Suppressor macrophage treated with lipopolysaccharide for 4 hours (primary cell): ENCODE measurements at regions not wholly inside any gene's neighbourhood (a gene's known extent, or its start where the extent isn't known, plus 50 kb on each side); places are given as distances from the start of the nearest gene placed in this dataset.
"Not testable (repeated sequence)": the region's sequence is repeated elsewhere in the genome, so short reads cannot be mapped to it uniquely, and the experiment has no call there.

Source experiments
- DNase-seq: peaks from one replicate; pipeline ENCODE4 v3.0.0-alpha.2; 2020

DNA sequence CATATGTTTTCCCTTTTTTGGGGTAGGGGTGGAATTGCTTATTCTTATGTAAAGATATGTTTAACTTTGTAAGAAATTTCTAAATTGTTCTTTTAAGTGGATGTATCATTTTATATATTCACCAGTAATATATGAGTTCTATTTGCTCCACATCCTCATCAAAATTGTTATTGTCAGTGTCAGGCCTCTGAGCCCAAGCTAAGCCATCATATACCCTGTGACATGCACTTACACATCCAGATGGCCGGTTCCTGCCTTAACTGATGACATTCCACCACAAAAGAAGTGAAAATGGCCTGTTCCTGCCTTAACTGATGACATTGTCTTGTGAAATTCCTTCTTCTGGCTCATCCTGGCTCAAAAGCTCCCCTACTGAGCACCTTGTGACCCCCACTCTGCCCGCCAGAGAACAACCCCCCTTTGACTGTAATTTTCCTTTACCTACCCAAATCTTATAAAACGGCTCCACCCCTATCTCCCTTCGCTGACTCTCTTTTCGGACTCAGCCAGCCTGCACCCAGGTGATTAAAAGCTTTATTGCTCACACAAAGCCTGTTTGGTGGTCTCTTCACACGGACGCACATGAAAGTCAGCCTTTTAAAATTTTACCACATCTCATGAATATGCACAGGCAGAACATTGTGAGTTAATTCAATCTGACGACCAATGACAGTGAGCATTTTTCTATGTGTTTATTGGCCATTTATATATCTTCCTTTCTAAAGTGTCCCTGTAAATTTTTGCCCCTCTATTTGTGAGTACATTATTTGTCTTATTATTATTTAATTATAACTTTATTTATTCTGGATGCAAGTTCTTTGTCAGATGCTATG, 176.8 kb downstream of the CDC14C start:
- DNase-seq, result not testable (repeated sequence)

DNA sequence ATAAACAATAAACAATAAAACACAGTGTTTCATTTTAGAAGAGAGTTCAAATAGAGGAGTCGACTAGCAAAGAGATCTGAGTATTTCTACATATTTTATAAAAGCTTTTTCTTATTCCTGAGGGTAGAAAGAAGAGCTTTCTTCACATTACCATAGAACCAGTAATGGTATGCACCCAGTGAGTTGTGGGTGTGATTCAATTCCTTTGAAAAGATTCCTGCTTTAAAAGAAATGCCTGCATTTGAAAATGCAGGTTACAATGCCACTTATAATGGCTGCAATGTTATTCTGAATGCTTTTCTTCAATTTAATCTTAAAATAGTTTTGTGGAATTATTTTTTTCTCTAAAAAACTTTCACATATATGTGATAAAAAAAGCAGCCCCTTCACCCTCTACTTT, 178.1 kb downstream of the CDC14C start:
- DNase-seq, result no peak

DNA sequence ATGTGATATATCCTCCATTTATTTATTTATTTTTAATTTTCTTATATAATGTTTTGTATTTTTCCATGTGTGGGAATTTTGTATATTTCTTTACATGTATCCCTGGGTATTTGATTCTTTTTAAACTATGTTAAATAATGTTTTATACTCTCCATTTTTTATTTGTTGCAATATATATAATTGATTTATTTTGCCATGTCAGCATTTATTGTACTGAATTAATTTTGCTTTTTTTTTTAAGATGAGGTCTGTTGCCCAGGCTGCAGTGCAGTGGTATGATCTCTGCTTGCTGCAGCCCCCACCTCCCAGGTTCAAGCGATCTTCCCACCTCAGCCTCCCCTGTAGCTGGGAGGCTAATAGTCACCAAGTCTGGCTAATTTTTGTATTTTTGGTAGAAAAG, 187.4 kb downstream of the CDC14C start:
- no peak for DNase-seq

DNA sequence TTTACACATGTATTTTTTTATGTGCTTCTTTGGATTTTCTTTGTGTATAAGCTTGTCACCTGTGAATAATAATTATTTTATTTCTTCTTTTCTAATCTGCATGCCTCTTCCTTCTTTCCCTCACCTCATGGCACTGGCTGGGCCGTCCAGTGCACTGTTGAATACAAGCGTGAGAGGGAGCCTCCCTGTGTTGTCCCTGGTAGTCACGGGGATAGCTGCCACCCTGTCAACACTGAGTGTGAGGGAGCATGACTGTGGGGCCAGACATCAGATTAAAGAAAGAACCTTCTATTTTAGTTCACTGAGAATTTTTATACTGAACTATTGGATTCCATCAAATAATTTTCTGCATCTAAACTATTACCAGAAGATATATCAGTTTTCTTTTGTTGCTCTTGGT, 187.9 kb downstream of the CDC14C start:
- no peak for DNase-seq

DNA sequence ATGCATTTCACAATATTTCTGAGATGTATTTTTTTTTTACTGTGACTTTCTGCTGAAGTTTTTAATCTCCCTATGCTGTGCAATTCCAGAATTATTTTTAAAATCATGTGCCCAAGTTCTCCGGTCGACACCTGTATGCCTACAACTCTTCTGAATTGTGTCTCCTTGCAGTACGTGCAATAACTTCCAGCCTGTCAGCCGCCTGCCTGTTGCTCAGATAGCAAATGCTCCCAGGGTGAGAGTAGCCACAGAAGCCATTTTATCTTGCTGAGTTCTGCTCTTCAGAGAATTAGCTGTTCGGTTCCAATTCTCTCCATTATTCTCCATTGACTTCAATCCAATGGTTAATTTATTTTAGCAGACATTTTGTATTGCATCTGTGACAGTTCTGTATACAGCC, 188.3 kb downstream of the CDC14C start:
- DNase-seq, result no peak

DNA sequence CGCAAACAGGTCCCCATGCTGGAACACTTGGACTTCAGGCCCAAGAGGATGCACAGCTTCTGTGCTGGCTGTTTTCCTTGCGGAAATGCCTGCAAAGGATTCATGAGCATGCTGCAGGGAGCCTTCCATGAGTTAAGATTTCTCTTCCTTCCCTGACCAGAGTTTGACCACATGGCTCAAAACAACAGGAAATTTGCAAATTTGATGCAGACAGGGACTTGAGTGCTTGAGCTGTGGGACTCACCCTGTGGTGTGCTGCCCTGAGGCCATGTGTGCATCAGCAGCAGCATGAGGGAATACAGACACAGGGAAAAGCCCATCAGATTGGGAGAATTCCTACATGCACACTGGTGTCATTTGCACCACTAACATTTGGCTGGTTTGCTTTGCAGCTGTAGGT, 195.4 kb downstream of the CDC14C start:
- no peak for DNase-seq

DNA sequence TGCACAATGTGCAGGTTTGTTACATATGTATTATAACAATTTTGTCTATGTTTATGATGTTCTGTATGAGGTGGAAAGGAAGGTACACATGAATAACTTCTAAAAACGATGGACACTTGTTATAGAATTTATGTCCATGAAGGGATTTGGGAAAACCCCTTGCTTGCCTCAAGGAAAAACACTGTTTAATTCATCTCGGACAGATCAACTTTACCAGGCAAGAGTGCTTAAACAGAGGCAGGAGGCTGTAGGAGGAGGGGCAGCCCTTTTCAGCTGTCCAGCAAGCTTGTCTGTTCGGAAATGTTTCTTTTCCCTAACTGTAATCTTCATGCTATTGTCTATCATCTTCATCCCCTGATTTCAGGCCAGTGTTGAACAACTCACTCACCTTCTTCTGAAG, 200.9 kb downstream of the CDC14C start:
- DNase-seq, result no peak

DNA sequence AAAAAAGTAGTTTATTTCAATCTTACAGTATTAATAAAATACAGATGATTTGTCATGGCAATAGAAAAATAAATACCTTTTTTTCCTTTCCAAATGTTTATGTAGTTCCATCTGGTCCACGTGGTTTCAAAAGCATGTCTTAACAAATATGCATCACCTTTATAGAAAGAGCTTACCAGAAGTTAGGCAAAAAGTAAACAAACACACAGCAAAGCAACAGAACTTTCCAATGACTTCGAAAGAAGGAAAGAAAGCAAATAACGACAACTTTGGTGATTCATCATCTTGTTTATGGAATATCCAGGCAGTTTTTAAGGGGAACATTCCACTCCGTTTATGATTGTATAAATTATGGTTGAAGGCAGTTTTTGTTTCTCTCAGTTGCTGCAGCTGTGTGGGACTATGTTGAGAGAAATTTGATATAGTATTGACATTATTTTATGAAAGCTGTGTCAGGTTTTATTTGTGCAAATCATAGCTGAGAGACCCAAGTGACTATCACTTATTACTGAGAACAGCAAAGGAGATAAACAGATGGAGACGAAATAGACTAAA, 203.1 kb downstream of the CDC14C start:
- no peak for DNase-seq

DNA sequence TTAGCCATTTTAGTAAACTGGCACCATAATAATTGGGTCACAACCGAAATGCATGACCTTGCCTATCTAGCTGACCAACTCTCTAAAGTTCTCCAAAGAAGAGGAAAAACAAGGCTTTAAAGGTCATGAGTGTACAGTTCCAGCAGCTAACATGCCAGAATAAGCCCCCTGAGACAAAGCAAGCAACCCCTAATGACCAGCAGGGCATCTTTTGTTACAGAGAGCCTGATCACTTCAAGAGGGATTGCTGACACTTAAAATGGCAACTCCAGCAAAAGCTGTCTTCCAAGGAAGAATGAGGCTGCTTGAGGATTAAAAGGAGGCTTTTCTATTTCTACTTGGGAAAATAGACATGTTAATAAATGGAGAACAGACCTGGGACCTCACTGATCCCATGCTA, 213.6 kb downstream of the CDC14C start:
- no peak for DNase-seq

DNA sequence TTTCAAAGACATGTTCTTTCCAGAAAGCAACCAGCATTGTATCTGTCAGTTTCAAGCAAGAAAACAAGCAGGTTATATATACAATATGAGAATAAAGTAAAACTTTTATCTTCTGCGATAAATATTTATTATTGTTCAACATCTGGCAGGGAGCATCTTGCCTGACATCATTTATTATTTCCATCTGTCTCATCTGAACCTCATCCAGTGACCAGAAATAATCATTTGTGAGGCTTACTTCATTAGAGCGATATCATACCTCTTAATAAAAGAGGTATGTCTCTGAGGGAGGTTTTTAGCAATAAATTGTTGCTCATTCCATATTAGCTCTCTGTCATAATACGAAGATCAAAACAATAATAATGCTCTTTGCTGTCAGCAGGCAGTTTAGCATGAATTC, 226.1 kb downstream of the CDC14C start:
- DNase-seq, result no peak

DNA sequence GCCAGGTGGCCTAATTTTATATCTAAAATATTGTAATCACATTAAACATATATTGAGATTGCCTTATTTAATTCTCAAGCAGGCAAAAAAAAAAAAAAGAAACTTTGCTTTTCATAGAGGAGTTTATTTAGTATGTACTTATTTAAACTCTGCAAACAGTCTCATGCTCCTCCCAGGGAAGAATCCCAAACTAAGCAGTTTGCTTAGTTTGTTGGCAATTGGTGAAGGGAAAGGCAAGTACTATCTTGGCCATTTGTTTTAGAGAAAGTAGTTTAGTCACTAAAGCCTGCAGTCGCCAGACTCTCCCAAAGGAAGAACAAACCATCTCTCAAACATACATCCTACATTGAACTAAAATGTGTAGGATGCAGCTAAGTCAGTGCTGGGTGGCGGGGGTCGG, 226.8 kb downstream of the CDC14C start:
- no peak for DNase-seq

DNA sequence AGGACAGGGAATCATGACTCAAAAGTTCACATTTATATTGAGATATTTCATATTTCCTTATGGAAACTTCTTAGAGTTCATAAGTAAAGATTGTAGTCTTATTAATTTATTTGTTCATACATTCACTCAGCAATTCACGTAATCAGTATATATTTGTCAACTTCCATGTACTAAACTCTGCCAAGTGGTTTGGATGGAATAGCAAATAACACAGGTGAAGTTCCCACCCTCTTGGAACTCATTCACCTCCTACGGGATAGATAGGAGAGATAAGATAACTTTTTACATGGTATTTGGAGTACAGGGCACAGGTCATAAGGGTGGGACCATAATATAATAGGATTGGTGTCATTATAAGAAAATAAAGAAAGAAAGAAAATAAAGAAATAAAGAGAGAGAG, 234.0 kb downstream of the CDC14C start:
- DNase-seq, result no peak

DNA sequence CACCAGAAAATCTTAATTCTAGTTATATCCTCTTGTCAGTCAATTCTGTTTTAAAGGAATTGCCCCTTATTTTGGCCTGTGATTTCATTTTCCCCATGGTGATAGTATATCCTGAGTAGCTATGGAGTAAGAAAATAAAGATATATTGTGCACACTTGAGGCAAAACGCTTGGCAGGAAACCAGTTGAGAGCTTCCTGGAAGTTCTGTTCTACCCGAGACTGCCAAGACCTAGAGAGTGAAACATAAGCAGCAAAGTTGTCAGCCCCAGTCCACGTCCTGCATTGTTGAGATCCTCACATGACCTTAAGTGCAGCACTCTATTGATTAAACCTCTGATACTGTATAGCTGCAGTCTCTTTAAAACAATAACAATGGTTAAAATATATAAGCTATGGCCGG, 235.2 kb downstream of the CDC14C start:
- DNase-seq, result no peak

DNA sequence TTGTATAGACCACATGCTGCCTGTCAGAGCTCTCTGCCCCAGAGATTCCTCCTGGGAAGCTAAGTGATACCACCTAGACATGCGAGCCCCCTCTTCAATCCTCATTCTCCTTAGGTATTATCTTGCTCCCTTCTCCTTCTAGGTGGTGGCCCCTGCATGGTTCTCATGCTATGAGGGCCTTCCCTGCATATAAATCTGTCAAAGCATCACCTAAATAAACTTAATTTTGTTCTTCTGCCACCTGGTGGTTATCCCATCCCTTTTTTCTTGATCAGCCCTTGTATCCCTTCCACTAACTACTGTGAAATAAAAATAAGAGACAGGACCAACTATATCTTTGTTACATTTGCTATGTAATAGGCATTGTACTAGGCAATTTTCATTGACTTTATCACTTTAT, 242.1 kb downstream of the CDC14C start:
- no peak for DNase-seq

DNA sequence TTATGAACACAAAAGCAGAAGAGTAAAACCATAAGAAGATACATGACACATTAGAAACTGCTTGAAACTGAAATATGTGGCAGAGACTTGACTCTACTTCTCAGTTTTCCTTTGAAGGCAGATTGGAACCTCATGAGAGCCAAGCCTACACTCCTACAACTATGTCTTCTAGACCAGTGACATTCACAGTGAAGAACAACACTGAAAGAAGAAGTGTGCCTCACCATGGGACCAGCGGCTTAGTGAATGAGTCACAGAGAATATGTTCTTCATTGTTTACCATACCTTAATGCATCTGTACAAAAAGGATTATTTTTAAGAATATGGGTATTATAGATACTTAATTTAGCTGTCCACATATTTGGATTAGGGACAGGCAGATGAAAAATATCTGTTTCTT, 248.3 kb downstream of the CDC14C start:
- no peak for DNase-seq

DNA sequence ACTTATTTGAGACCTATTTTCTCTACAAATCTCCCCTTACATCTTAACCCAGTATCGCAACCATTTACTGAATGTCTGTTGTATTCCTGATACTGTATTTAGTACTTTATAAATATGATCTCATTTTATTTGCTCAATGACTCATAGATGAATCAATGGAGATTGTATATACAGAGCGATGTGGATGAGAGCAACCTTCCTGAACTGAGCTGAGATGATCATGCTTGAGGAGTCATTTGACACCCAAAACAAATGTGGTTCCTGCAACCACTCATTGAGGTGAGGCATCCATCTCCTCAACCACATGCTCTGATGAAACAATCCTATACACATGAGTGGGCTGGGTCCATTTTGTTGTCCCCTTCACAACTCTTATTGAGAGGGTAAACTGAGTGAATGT, 250.0 kb downstream of the CDC14C start:
- DNase-seq, result no peak

DNA sequence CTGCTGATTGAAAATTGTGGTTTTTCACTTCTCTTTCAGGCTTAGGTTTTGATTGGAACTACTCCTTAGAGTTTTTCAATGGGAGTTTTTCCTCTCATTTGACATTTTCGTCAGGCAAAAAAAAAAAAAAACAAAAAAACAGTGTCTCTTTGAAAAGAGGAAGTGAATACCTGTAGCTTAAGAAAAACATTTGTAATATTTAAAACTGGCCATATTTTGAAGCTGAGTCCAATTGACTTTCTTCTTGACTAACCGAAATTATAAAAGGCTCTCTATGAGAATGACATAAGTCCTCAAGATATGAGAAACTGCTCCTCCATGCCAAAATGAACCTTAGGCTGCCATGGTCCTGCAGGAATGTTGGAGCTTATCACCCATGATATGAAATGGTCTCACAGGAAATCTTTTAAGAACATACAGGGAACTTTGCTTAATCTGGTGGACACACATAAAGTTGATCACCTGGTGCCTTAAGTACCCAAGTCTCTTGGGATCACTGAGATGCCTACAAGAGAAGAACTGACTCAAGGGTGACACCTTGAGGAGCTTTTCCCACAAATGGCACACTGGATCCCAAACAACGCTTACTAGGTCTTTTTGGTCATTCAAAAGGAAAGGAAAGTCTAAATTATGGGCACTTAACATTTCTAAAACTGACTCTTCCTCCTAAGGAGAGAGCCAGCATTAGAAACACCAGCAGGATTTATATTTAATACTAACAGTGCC, 263.4 kb downstream of the CDC14C start:
- no peak for DNase-seq

DNA sequence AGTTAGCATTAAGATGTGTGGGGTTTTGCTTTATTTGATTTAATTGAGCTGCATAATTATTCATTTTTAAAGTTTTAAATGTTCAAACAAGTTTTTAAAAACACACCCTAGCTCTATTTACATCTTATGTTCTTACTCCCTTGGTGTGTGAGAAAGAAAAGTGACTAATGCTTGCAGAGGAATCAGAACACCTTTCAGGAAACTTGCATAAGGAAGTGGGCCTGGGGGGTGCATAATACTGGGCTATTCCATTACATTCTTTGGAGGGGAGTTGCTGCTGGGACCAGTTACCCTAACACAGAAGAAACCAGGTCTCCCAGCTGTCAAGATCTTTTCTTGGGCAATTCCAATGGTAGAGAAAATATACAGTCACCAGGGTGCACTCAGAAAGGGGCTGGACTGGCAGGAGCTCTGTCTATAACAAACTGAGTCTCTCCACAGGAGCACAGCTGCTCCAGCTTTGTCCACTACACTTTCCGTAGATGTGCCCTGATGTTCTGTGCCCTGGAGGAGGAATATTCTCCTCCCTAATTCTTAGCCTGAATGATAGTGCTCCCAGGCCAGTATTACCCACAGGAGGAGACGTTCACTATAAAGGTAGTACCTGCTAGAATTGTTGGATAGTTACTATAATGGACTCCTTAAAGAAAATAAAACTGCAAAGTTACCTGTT, 304.2 kb downstream of the CDC14C start:
- DNase-seq, result no peak

DNA sequence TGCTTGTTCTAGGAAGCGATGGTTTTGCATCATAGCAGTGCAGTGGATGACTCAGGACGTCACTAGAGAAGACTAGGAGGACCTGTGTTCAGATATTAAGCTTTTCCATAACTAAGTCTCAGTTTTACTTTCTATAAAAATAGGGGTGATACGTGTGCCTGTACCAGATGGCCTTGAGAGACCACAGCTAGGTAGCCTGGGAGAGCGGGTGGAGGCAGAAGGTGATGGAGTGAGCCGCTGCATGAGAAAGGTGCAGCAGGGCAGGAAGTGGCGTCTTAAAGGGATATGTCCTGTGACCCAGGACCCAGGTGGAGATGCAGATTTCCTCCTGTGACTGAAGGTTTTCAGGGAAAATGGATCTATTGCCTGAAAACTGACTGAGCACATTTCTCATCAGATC, 304.9 kb downstream of the CDC14C start:
- DNase-seq, result no peak

DNA sequence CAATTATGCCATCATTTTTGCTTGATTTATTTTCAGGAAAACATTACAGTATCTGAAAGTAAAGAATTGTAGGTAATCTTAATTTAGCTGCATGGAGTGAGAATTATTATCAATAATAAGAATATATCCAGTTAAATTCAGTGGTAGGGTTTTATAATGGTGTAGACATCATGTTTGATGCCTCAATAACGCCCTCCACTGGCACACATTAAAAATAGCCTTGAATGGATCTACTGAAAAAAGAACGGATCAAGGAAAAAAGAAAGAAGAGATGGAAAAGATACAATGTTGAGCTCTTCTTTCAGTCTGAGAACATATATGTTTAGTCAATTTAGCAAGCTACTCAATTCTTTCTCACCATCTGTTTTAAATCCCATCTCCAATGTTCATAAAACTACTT, 319.2 kb downstream of the CDC14C start:
- DNase-seq, result no peak

DNA sequence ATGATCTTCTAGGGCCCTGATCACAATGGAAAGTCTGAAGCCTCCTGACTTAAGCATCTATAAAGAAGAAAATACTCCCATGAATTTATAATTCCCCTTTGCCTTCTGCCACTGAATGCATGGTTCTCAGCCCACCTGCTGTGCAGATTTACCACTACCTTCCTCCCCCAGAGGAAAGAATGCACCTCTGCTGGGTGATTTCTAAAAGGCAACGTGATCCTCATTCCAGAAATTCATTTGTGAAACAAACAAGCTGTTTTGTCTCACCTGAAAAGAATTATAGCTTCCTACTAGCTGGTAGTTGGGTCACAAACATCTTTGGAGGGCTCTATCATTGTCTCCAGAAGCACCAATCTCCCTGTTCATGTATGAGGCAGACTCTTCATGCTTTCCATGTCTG, 320.2 kb downstream of the CDC14C start:
- no peak for DNase-seq

DNA sequence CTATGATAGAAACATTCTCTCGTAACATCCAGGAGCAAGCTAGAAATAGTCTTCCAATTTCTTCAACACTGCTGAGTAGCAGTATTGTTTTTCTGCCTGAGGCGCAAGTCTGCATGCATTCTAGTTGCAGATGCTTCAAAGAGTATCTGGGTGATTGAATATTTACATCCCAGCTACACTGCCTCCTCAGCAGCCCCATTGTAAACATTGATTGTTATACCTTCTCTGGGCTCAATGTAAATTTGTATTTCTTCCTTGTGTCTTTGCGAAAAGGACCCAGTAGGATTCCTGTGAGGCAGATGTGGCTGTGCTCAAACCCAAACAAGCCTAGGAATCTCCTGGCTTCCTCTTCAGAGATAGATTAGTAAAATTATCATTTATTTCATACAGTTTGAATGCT, 320.7 kb downstream of the CDC14C start:
- no peak for DNase-seq

DNA sequence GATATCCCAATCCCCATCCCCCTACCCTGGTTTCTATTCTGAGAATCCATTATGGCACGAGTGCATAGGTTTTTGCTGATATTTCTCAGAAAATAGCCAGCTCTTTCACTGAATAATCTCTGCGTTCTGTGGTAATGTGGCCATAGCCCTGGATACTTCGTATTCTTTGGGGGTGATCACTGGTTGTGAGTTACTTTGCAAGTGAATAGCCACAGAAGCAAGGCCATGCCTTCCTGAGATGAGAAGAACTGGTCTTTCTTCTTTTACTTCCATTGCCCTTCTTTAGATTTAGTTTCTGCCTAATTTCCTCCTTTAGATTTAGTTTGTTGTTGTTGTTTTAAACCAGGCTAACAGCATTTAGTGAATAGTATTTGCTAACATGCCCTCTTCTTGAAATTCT, 323.4 kb downstream of the CDC14C start:
- no peak for DNase-seq

DNA sequence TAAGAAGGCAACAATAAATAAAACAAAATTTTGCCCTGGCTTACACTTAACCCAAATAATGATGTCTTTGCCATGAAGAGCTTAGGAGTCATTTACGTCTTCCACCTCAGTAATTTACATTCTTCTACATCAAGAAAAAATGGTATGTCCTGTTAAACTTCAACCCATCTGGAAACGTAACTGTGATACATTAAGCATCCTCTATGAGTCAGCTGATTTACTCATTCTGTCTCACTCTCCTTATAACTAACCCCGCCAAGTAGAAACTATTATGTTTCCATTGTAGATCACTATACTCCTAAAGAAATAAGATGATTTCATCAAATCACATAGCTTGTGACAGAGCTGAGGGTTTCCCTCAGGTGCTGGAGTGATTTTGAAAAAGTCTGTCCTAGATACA, 330.7 kb downstream of the CDC14C start:
- no peak for DNase-seq
